ENCODE measurements at regions not wholly inside any gene's neighbourhood (a gene's known extent, or its start where the extent isn't known, plus 50 kb on each side); places are given as distances from the start of the nearest gene placed in this dataset.

GRCh38 chr2:5986801-5987787 is 294.9 kb downstream of the SOX11 start:
- no peak overlapping the region for H3K23ac ChIP-seq (ENCODE audit: insufficient read length)
- ChIA-PET CTCF (ENCODE audit: partially characterized antibody) (interaction anchor here (0.7 kb wide), 1 partner anchor 291 kb away, joined by 3 read pairs; no protein-coding TSS in a partner anchor), POLR2A (ENCODE audit: partially characterized antibody) (no interaction called here)
- 91% methylated on average over 12 of the region's 12 CpGs; no CpG with 5 or more reads in 1 of the 2 experiments for WGBS, 2 experiments (ENCODE audit: extremely low coverage in 1 of 2, insufficient coverage in 1 of 2, insufficient read length in 1 of 2, insufficient replicate concordance in 2 of 2, low coverage in 1 of 2, low lambda C conversion rate in 2 of 2, missing lambda C conversion rate in 1 of 2)
- H3K4ac ChIP-seq (replicated peaks; ENCODE audit: insufficient read length, low read depth, low read length), result no peak overlapping the region
- H3K18ac ChIP-seq (ENCODE audit: extremely low read depth, low read length), result no peak overlapping the region
- H2BK120ac ChIP-seq (replicated peaks; ENCODE audit: low read depth, low read length), result no peak overlapping the region
- H3K9ac ChIP-seq (replicated peaks in 1 of 4; ENCODE audit: extremely low read depth in 1 of 4, low read depth in 3 of 4, low read length in 3 of 4), result no peak overlapping the region
- H2BK12ac ChIP-seq (ENCODE audit: low read depth, low read length), result no peak overlapping the region
- DNase-seq (ENCODE audit: low read depth in 1 of 2, low spot score in 2 of 2) (no peak), FAIRE-seq (no peak)
- H4K8ac ChIP-seq (ENCODE audit: extremely low read depth, insufficient read depth, low read length), result no peak overlapping the region
- no peak overlapping the region for H3K4me2 ChIP-seq (ENCODE audit: insufficient read depth in 1 of 2, low read depth in 2 of 2, low read length in 2 of 2)
- no peaks in the 10 kb centered on the region for H3K9me3 ChIP-seq (ENCODE audit: insufficient read depth in 2 of 2, low read depth in 1 of 2, low read length in 1 of 2)
- H2BK5ac ChIP-seq (ENCODE audit: low read depth, low read length), result no peak overlapping the region
- H3K4me1 ChIP-seq (replicated peaks in 1 of 4; ENCODE audit: control insufficient read depth in 3 of 4, insufficient read depth in 4 of 4, low read length in 3 of 4), result peaks cover 0 to 10% (median 3%) of the 10 kb centered on the region in 4 experiments; a peak in 4 of 7 replicates
- no peaks in the 10 kb centered on the region; the same call in 1 of the 2 replicates for H3K23me2 ChIP-seq (ENCODE audit: low read depth, low read length)
- no peak overlapping the region for H3K27ac ChIP-seq (ENCODE audit: low read depth, low read length)
- no peaks in the 10 kb centered on the region for H3K36me3 ChIP-seq (ENCODE audit: control insufficient read depth in 2 of 4, insufficient read depth in 4 of 4, low read length in 3 of 4)
- H3K27me3 ChIP-seq (replicated peaks in 1 of 4; ENCODE audit: control insufficient read depth in 3 of 4, extremely low read depth in 1 of 4, insufficient read depth in 3 of 4, low read length in 3 of 4), result no peaks in the 10 kb centered on the region
- no peak overlapping the region for H2BK20ac ChIP-seq (ENCODE audit: low read length)
- H4K20me1 ChIP-seq (replicated peaks in 1 of 2; ENCODE audit: control insufficient read depth in 1 of 2, insufficient read depth in 2 of 2, low read length in 2 of 2), result no peaks in the 10 kb centered on the region
- no peak overlapping the region for H3K4me3 ChIP-seq (ENCODE audit: extremely low read depth in 1 of 4, insufficient read depth in 2 of 4, low read depth in 3 of 4, low read length in 4 of 4)
- no peak overlapping the region for H2AK5ac ChIP-seq (ENCODE audit: low read depth, low read length)
- H4K5ac ChIP-seq (ENCODE audit: insufficient read length, low read depth, low read length), result no peak overlapping the region
- H2AFZ ChIP-seq (ENCODE audit: low read length), result no peak overlapping the region
- no peak overlapping the region for H3K14ac ChIP-seq (ENCODE audit: insufficient read length)
- H3K79me1 ChIP-seq (ENCODE audit: low read depth, low read length), result no peaks in the 10 kb centered on the region
- H3K79me2 ChIP-seq (ENCODE audit: control insufficient read depth in 1 of 2, insufficient read depth in 2 of 2, low read length in 2 of 2), result no peaks in the 10 kb centered on the region
- H3K56ac ChIP-seq (replicated peaks; ENCODE audit: insufficient read length, low read depth, low read length), result no peak overlapping the region
- H2BK15ac ChIP-seq (ENCODE audit: low read length), result no peak overlapping the region
- no peak for TF ChIP-seq BCL11A (IDR thresholded peaks at IDR 0.05; ENCODE audit: low read depth in 2 of 2, low read length in 2 of 2)
- no peak for TF ChIP-seq ASH2L (IDR thresholded peaks at IDR 0.05; ENCODE audit: low read length)
- no peak for TF ChIP-seq MAFK (IDR thresholded peaks at IDR 0.05; ENCODE audit: low read depth, low read length)
- no peak for TF ChIP-seq BACH1 (IDR thresholded peaks at IDR 0.05; ENCODE audit: low read length)
- no peak for TF ChIP-seq HDAC6 (IDR thresholded peaks at IDR 0.05; ENCODE audit: low read depth, low read length)
- TF ChIP-seq EZH2 (IDR thresholded peaks at IDR 0.05; ENCODE audit: low read depth, low read length, severe bottlenecking), result no peak
- TF ChIP-seq CREB1 (IDR thresholded peaks at IDR 0.05), result no peak
- H4K91ac ChIP-seq (replicated peaks; ENCODE audit: insufficient read length, low read length), result no peak overlapping the region

Data from H1 (cell line).